Activated CD4-positive, alpha-beta memory T cell treated with anti-CD3 and anti-CD28 coated beads, Interleukin-2, amount 10 ng/mL, durations not matched to agents 7 days and 5 days (primary cell): ENCODE measurements at regions not wholly inside any gene's neighbourhood (a gene's known extent, or its start where the extent isn't known, plus 50 kb on each side); places are given as distances from the start of the nearest gene placed in this dataset.

Experiments used
- CTCF ChIA-PET: fragments of 350-600 bp; sonication (Branson Sonifier 250); formaldehyde crosslinking; loops from one replicate; lab custom pipeline; 2021; ENCODE audit warnings: antibody characterized with exemption, inconsistent platforms; lab: Charles Lee
- POLR2A ChIA-PET: fragments of 350-600 bp; sonication (Branson Sonifier 250); formaldehyde crosslinking; loops from one replicate; lab custom pipeline; 2021; ENCODE audit warnings: antibody characterized with exemption; lab: Charles Lee
- DNase-seq: peaks from one replicate; pipeline ENCODE4 v3.0.0-alpha.2; 2020
- H3K27ac Mint-ChIP-seq: one replicate; pipeline ENCODE4 v1.8.0; 2021; ENCODE audit warnings: mild to moderate bottlenecking, mixed read lengths
- H3K27me3 Mint-ChIP-seq: one replicate; pipeline ENCODE4 v1.8.0; 2021; ENCODE audit warnings: mixed read lengths
- H3K36me3 Mint-ChIP-seq: one replicate; pipeline ENCODE4 v1.8.0; 2021; ENCODE audit warnings: low read depth, mixed read lengths
- H3K4me1 Mint-ChIP-seq: one replicate; pipeline ENCODE4 v1.8.0; 2021; ENCODE audit warnings: mixed read lengths
- H3K4me3 Mint-ChIP-seq: one replicate; pipeline ENCODE4 v1.8.0; 2021; ENCODE audit warnings: mild to moderate bottlenecking, mixed read lengths
- H3K9me3 Mint-ChIP-seq: one replicate; pipeline ENCODE4 v1.8.0; 2021; ENCODE audit warnings: mixed read lengths

DNA sequence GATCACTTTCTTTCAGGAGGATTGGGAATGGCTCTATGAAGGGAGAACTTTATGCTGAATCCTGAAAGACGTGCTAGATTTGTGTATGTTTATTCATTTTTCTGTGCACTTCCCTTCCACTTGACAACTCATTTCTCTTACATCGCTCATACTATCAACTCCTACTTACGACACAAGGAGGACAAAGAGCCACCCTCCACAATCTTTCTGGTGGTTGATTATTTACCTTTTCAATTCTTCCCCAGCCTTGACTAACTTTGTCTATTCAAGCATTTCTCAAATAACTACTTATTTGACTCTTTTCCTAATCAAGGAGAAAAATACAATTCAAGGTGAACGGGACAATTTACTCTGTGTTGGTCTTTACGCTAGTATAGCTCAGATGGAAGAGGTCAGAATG is 622.1 kb downstream of the TLR4 start:
- H3K4me3 Mint-ChIP-seq = no peak overlapping the region
- no peak for DNase-seq
- H3K36me3 Mint-ChIP-seq = no peaks in the 10 kb centered on the region
- H3K9me3 Mint-ChIP-seq = peaks cover 2% of the 10 kb centered on the region
- CTCF ChIA-PET = no interaction called here
- H3K27ac Mint-ChIP-seq = no peak overlapping the region
- POLR2A ChIA-PET = no interaction called here
- H3K4me1 Mint-ChIP-seq = no peaks in the 10 kb centered on the region
- H3K27me3 Mint-ChIP-seq = no peaks in the 10 kb centered on the region

DNA sequence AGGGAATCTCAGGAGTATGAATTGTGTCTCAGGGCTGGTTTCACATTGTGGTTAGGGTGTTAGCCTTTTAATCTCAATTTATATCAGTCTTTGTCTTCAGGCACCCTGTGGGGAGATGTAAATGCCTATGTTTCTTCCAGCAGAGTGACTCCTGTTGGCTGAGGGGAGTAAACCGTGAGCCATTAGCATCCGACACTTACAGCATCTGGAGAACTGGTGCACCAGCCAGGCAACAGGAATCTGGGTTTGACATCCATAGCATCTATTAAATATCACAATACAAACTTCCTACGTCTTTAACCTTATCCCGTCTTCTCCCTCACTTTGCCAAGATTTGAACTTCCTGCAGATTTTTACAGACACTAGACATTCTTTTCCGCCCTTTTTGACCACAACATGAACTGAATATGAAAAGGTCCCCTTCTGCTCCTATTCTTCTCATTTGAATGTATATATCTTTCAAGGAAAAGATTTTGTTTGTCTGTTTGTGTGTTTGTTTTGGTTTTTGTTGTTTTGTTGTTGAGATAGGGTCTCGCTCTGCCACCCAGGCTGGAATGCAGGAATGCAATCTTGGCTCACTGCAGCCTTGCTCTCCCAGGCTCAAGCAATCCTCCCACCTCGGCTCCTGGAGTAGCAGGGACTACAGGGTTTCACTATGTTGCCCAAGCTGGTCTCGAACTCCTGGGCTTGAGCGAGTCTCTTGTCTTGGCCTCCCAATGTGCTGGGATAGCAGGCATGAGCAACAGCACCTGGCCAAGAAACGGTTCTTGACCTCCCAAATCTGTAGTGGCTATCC is 626.2 kb downstream of the TLR4 start:
- POLR2A ChIA-PET = no interaction called here
- H3K27me3 Mint-ChIP-seq = no peaks in the 10 kb centered on the region
- no peak overlapping the region for H3K27ac Mint-ChIP-seq
- H3K9me3 Mint-ChIP-seq = no peaks in the 10 kb centered on the region
- no peak overlapping the region for H3K4me3 Mint-ChIP-seq
- CTCF ChIA-PET = no interaction called here
- no peak for DNase-seq
- no peaks in the 10 kb centered on the region for H3K36me3 Mint-ChIP-seq
- no peaks in the 10 kb centered on the region for H3K4me1 Mint-ChIP-seq

- no peaks in the 10 kb centered on the region for H3K9me3 Mint-ChIP-seq
- H3K36me3 Mint-ChIP-seq = no peaks in the 10 kb centered on the region
- no peaks in the 10 kb centered on the region for H3K4me1 Mint-ChIP-seq
- H3K27me3 Mint-ChIP-seq = no peaks in the 10 kb centered on the region
- no peak for DNase-seq
- POLR2A ChIA-PET = no interaction called here
- H3K27ac Mint-ChIP-seq = no peak overlapping the region
- CTCF ChIA-PET = no interaction called here
- H3K4me3 Mint-ChIP-seq = no peak overlapping the region
These were observed 627.4 kb downstream of the TLR4 start for GRCh38 chr9:118331622-118332045.

GRCh38 chr9:118336250-118336942 is 632.2 kb downstream of the TLR4 start:
- Mint-ChIP-seq H3K9me3 (no peaks in the 10 kb centered on the region), H3K4me1 (no peaks in the 10 kb centered on the region), H3K36me3 (no peaks in the 10 kb centered on the region), H3K27me3 (no peaks in the 10 kb centered on the region), H3K4me3 (no peak overlapping the region), H3K27ac (no peak overlapping the region)
- ChIA-PET CTCF (no interaction called here), POLR2A (no interaction called here)
- no peak for DNase-seq

DNA sequence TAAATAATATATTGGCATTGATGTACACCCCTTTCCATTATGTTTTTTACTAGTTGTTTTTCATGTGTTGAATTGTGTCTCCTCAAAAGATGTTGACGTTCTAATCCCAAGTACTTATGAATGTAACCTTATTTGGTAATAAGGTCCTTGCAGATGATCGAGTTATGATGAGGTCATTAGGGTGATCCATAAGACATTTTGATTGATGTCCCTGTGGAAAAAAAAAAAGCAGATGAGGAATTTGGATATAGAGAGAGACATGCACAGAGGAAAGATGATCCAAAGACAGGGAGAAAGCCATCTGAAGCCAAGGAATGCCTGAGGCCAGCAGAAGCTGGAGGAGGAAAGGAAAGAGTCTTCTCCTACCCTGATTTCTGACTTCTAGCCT is 632.7 kb downstream of the TLR4 start:
- H3K36me3 Mint-ChIP-seq = no peaks in the 10 kb centered on the region
- ChIA-PET POLR2A (no interaction called here), CTCF (no interaction called here)
- no peak for DNase-seq
- no peak overlapping the region for H3K4me3 Mint-ChIP-seq
- no peaks in the 10 kb centered on the region for H3K9me3 Mint-ChIP-seq
- no peaks in the 10 kb centered on the region for H3K4me1 Mint-ChIP-seq
- H3K27me3 Mint-ChIP-seq = no peaks in the 10 kb centered on the region
- no peak overlapping the region for H3K27ac Mint-ChIP-seq

GRCh38 chr9:118360036-118360435 is 655.8 kb downstream of the TLR4 start:
- H3K36me3 Mint-ChIP-seq = no peaks in the 10 kb centered on the region
- H3K9me3 Mint-ChIP-seq = peaks cover 3% of the 10 kb centered on the region
- DNase-seq = no peak
- ChIA-PET CTCF (no interaction called here), POLR2A (no interaction called here)
- no peak overlapping the region for H3K27ac Mint-ChIP-seq
- H3K4me1 Mint-ChIP-seq = no peaks in the 10 kb centered on the region
- H3K27me3 Mint-ChIP-seq = no peaks in the 10 kb centered on the region
- no peak overlapping the region for H3K4me3 Mint-ChIP-seq

DNA sequence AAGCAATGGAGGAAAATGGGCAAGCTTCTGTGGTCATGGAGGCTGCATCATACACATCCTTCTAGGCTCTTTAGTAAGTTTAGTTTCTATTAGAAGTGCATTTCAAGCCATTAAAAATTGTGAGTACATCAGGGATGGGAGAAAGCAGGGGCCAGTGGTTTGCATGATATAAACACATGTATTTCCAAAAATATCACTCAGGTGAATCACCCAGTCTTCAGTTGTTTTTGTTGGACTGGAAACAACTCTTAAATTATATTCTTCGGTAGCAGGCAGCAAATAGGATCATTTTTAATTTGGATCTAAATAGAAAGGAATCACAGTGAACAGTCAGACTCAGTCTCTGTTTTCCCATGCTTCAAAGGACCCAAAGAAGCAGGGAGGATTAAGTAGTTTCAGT is 657.9 kb downstream of the TLR4 start:
- no peak for DNase-seq
- Mint-ChIP-seq H3K27me3 (no peaks in the 10 kb centered on the region), H3K36me3 (no peaks in the 10 kb centered on the region), H3K27ac (no peak overlapping the region), H3K9me3 (peaks cover 3% of the 10 kb centered on the region), H3K4me3 (no peak overlapping the region), H3K4me1 (no peaks in the 10 kb centered on the region)
- CTCF ChIA-PET = no interaction called here
- POLR2A ChIA-PET = no interaction called here

- H3K36me3 Mint-ChIP-seq = no peaks in the 10 kb centered on the region
- POLR2A ChIA-PET = no interaction called here
- CTCF ChIA-PET = no interaction called here
- no peaks in the 10 kb centered on the region for H3K27me3 Mint-ChIP-seq
- H3K4me3 Mint-ChIP-seq = no peak overlapping the region
- no peak overlapping the region for H3K27ac Mint-ChIP-seq
- H3K9me3 Mint-ChIP-seq = peaks cover 3% of the 10 kb centered on the region
- DNase-seq = no peak
- H3K4me1 Mint-ChIP-seq = no peaks in the 10 kb centered on the region
These were observed 658.4 kb downstream of the TLR4 start for GRCh38 chr9:118362596-118362995.

DNA sequence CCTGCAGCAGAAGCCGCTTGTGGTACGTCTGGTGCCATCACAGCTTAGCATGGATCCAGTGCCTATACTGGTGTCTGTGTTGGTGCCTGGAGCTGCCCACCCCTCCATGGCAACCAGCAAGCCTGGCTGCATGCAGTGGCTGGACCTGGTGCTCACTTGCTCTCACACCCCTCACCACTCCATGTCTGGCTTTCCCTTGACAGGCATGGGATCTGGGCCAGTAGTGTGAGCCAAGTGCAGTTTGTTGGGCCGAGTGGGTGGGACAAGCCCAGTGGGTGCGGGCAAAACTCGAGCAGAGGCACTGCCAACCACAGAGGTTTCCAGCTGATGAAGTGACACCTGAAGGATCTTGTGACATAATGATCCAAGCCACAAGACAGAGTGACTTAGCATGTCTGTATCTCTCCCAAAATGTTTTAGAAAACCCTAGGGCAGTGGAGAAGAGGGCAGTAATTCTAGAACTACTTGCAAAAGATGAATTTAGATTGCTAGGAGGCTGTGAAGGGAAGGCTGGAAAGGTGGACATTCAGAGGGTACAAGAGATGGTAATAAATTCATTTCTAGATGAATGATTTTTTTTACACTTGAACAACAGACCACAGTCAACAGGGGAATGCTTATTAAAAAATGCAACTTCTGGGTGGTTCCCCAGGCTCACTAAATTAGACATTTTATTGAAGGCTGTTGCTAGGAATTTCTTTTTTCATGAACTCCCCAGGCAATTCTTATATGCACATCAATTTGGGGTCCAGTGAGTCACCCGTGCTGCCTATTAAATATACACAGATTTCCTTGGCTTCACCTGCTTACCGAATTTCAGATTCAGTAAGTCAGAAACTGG is 660.3 kb downstream of the TLR4 start:
- ChIA-PET CTCF (no interaction called here), POLR2A (no interaction called here)
- Mint-ChIP-seq H3K4me3 (no peak overlapping the region), H3K36me3 (no peaks in the 10 kb centered on the region), H3K27ac (no peak overlapping the region), H3K4me1 (no peaks in the 10 kb centered on the region), H3K27me3 (no peaks in the 10 kb centered on the region), H3K9me3 (peaks cover 3% of the 10 kb centered on the region)
- no peak for DNase-seq

- DNase-seq = no peak
- H3K9me3 Mint-ChIP-seq = peaks cover 3% of the 10 kb centered on the region
- H3K4me3 Mint-ChIP-seq = no peak overlapping the region
- no peak overlapping the region for H3K27ac Mint-ChIP-seq
- ChIA-PET POLR2A (no interaction called here), CTCF (no interaction called here)
- H3K27me3 Mint-ChIP-seq = no peaks in the 10 kb centered on the region
- no peaks in the 10 kb centered on the region for H3K36me3 Mint-ChIP-seq
- no peaks in the 10 kb centered on the region for H3K4me1 Mint-ChIP-seq
These were observed 662.0 kb downstream of the TLR4 start for GRCh38 chr9:118366228-118366627.

DNA sequence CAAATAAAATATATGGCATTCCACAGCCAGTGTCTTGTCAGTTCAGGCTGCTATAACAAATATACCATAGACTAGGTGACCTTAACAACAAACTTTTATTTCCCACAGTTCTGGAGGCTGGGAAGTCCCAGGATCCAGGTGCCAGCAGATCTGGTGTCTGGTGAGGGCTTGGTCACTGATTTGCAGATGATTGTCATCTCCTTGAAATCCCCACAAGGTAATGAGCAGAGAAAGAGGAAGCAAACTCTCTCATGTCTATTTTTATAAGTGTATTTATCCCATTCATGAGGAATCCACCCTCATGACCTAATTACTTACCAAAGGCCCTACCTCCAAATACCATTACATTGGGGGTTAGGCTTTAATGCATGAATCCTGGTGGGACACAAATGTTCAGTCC is 663.2 kb downstream of the TLR4 start:
- H3K9me3 Mint-ChIP-seq = no peaks in the 10 kb centered on the region

GRCh38 chr9:118384531-118385100 is 680.4 kb downstream of the TLR4 start:
- Mint-ChIP-seq H3K4me1 (no peaks in the 10 kb centered on the region), H3K9me3 (peaks cover 4% of the 10 kb centered on the region), H3K4me3 (no peak overlapping the region), H3K27me3 (no peaks in the 10 kb centered on the region), H3K36me3 (no peaks in the 10 kb centered on the region), H3K27ac (no peak overlapping the region)
- ChIA-PET CTCF (no interaction called here), POLR2A (no interaction called here)
- no peak for DNase-seq

More for the DNA sequence above, 663.2 kb downstream of the TLR4 start:
- POLR2A ChIA-PET = no interaction called here
- Mint-ChIP-seq H3K4me3 (no peak overlapping the region), H3K27me3 (no peaks in the 10 kb centered on the region), H3K27ac (no peak overlapping the region), H3K4me1 (no peaks in the 10 kb centered on the region), H3K36me3 (no peaks in the 10 kb centered on the region)
- CTCF ChIA-PET = no interaction called here
- DNase-seq = no peak

GRCh38 chr9:118395415-118395814 is 691.2 kb downstream of the TLR4 start:
- ChIA-PET CTCF (no interaction called here), POLR2A (no interaction called here)
- Mint-ChIP-seq H3K9me3 (peaks cover 4% of the 10 kb centered on the region), H3K4me1 (no peaks in the 10 kb centered on the region), H3K4me3 (no peak overlapping the region), H3K36me3 (no peaks in the 10 kb centered on the region), H3K27ac (no peak overlapping the region), H3K27me3 (no peaks in the 10 kb centered on the region)
- DNase-seq = no peak
